IPS-NIHi11 (cell line): ENCODE measurements at regions not wholly inside any gene's neighbourhood (a gene's known extent, or its start where the extent isn't known, plus 50 kb on each side); places are given as distances from the start of the nearest gene placed in this dataset.

Experiments
- DNase-seq: peaks from one replicate; pipeline ENCODE4 v3.0.0; 2012; ENCODE audit warnings: mixed read lengths, low spot score

DNA sequence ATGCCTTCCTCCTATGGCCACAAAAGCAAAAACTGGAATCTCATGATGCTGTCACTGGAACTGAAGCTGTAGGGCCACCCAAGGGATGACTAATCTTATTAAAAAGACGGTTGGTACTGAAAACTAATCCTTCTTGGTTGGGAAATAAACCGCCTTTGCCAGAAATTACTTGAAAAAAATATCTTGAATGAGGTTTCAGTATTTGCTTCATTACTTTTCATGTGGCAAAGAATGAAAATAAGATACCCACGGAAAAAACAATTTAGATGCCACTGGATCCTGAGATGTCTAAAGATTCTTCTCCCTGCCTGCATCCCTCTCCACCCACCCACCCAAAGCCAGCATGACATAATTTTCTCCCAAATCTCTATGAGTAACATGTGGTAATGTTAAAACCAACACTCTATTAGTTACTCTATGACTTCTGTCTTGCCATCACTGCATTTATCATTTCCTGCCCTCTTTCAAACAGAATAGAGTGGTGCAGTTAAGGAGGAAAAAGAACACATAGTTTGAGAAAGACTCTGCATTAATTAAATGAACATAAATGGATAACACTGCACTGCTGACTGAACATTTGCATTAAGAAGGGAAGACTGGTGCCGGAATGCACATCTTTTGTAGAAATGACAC lies 111.8 kb upstream of the DPH6 start:
- DNase-seq, result no peak

- DNase-seq, result no peak
These were observed 118.0 kb upstream of the DPH6 start for GRCh38 chr15:35663956-35664355.

DNA sequence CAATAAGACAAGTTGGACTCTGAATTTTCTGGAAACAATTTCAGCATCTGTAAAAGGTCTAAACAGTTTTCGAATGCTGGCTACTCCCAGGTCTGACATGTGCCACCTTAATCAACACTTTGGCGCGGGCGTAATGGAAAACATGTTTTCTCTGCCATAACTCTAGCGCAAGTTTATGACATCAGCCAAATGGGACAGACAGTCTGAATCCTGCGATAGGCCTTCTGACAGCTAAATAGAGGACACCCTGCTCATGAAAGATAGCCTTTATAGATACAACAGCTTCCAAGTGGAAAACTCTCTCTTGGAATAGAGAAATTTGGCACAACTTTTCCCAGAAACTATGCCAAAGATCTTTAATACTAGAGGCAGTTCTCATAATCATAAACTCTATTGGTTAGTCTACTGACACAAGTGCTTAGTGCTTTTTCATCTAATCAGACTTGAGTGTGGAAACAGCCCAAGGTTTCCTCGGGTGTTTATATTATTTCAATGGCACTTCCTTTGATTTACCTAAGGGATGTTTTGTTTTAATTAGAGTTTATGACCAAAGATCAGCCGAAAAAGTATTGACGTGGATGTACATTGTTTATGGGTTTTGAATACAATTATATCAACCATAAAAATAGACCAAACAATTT lies 120.1 kb upstream of the DPH6 start:
- no peak for DNase-seq

DNA sequence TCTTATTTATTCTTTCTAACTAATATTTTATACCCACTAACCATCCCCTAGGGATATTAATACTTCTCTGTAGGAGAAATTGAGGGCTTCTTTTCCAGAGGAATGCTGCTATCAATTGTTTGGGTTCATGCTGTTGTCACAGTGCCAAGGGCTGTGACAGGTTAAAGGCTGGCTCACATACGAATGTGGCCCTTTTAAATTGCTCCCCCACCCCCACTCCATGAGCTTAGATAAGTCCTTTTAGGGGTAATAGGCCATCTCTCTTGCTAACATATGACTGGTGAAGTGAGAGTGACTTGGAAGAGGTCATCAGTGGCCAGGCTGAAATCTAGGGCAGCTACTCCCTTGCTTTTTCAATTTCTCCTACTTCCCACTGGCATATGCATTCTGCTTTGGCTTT lies 121.9 kb upstream of the DPH6 start:
- DNase-seq, result no peak

DNA sequence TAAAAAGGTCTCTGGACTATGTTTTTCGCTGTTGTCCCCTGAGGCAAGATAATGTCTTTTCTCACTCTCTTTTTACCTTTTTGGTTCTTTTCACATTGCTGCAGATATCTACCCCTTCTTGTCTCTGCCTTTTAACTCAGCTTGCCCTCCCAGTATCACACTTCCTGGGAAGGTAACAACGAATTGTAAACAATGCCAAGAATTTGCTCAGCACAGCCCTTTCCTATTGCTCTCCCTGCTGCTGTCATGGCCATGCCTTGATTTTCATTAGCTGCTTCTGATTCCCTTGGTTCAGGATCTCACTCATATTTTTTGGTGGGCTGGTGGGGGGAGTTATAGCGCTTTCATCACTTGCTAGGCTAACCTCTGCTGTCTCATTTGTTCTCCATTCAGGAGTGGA lies 123.1 kb upstream of the DPH6 start:
- peak; percentile 17 for DNase-seq

DNA sequence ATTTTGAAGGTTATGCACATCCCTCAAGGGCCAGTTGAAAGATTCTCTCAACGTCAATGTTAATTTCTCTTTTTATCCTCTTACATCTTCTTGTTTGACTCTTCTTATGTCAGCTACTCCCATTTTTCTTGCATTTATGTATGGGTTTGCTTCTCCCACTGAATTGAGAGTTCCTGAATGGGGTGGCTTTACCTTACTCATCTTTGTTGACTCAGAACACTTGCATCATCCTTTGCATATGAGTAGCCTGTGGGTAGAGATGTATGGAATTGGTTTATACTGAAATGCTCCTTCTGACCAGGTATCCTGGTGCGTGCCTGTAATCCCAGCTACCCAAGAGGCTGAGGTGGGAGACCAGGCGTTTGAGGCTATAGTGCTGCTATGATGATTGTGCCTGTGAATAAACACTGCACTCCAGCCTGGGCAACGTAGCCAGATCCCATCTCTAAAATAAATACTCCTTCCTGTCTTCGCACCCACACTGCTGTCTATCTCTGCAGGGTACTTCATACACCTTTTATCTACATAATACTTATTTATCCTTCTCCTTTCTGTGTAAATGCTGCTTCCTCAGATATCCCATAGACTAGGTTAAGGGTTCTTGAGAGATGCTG lies 123.6 kb upstream of the DPH6 start:
- DNase-seq, result no peak

DNA sequence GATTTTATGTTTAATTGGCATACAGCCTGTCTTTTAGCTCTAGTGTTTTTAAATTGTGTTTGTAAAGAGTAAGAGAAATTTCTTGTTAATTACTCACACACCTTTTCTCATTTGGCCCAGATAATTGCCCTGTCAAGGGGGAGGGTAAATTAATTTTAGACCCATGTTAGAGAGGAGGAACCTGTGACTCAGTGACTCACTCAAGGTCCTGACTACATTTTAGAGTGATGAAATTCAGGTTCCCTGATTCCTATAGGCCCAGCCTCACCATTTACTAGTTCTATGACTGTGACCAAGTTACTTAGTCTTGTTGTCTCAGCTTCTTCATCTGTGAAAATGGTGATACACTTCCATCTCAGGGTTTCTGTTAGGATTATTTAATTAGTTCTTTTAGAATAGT lies 125.2 kb upstream of the DPH6 start:
- DNase-seq, result no peak

DNA sequence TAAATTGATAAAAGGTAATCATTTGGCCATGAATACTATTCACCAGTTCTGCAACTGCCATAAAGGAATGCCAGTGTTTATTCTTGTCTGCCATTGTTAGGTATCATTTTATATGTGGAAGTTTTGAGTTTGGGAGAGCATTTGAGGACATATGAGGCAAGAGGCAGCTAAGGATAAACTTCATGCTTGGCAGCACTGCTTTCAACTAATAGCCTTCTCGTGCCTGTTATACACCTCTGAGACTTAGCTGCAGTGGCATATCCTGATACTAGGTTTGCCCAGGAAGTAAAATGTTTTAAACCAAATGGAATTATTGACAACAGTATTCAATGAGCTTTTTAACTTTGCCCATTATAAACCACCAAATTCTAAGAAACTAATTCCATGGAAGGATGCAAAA lies 126.0 kb upstream of the DPH6 start:
- DNase-seq, result no peak

GRCh38 chr15:35673093-35673684 lies 127.2 kb upstream of the DPH6 start:
- no peak for DNase-seq

DNA sequence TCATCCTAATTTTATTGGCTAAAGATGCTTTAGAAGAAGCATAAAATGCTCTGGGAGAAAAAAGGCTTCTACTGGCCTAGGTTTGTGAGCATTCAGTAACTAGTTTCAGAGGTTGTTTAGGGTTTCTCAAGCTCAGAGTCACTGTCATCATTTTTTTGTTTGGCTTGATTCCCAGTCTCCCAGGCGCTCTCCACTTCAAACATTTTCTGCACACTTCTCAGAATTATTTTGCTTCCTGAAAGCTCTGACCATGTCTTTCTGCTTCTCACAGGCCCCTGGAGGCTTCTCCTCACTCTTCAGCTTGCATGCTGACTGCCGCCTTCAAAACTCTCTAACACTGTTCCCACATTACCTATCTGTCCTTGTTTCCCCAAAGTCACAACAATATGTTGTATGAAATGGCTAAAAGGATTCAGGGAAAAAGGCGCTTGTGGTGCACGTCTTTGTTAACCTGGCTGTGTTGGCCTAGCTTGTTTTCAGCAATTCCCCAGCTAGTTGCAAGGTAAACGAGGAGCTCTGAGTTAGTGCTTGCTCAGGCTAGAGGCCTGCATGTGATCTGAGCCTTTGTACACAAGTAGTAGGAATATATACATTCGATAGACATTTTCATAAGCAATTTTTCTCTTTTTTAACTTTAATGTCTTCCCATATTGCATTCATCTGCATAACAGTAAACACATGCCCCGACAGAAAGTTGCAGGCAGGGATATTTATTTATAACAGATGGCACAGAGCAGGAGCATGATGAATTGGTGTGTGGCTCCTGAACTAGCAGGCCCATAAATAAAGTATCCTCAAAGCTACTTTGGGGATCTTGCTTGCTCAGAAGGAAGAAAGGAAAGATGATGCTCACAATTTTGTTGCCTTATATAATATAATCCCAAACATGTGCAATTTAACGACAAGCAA lies 129.2 kb upstream of the DPH6 start:
- DNase-seq, result no peak

GRCh38 chr15:35678774-35679173 lies 132.8 kb upstream of the DPH6 start:
- DNase-seq, result no peak

DNA sequence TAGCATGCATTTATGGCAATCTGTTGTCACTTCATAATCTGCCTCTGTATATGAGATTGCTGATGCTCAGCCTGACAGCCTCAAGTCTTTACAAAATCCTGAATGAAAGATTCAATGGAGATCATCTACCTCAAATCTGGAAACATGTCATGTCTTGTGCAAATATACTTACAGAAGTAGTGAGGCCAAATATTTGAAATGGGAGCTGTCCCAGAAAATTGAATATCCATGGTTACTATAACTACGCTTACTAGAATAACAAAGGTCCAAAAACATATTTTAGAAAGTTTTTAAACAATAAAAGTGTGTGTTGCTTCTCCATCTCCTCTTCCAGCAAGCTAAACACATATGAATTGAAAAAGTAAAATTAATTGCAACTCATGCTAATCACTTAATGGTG lies 133.2 kb upstream of the DPH6 start:
- DNase-seq, result no peak

- no peak for DNase-seq
These were observed 135.0 kb upstream of the DPH6 start for GRCh38 chr15:35680951-35681350.

DNA sequence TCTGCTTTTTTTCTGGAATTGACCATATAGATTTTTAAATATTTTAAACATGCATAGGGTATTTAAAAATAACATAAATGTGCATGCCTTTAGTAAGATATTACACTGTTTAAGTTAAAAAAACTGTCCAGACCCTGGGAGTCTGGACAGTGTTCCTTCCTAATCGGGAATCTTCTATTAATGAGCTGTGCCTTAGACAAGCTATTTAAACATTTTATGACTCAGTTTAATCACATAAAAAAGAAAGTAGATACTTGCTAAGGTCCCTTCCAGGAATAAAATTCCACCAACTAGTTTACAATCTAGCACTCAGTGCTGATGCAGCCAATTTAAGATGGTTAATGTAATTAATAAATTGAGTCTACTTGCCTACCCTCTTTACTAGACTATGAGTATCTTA lies 140.4 kb upstream of the DPH6 start:
- DNase-seq, result no peak

- no peak for DNase-seq
These were observed 143.3 kb upstream of the DPH6 start for GRCh38 chr15:35689266-35689665.

- DNase-seq, result no peak
These were observed 144.1 kb upstream of the DPH6 start for GRCh38 chr15:35690089-35690488.

DNA sequence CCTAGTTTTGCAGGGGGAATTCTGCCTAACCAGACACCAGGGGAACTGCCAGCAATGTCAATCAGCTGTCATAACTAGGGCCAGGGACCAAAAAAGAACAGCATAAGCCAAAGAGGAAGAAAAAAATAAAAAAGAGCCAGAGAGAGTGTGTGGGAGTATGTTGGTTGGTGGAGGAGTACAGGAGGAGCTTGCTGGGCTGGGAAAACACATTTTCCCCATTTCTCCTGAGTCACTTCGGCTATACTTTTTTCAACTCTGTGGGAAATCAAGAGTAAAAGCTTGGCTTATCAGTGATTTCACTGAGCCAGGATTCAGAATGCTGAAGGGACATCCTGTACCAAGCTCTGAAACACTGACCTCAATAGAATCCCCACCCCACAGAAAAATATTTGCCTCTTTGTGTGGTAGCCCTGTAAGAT lies 144.7 kb upstream of the DPH6 start:
- DNase-seq, result no peak

DNA sequence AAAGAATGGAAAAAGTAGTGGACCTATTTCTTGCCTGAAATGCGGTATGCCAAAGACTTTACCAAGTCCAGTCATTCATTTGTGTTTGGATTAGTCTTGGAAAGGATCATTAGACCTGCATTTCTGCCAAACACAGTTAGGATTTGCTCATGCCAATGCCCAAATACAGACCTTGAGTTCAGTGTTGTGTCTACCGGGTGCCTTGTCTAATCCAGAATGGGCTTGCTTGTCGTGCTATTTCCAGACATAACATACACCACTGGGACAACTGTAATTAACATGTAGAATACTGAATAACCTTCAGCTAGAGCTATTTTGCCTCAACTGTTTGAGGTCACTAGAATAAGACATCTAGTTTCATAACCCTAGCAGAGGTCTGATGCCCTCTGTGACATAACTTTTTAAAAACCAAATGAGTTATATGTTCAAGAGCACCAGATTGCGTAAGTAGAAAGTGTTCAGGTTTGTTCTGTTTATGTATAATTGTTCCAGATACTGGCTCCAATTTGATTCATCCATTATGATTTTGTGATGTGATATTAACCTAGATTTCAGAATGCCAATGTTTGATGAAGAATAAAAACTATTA lies 145.3 kb upstream of the DPH6 start:
- DNase-seq, result no peak

DNA sequence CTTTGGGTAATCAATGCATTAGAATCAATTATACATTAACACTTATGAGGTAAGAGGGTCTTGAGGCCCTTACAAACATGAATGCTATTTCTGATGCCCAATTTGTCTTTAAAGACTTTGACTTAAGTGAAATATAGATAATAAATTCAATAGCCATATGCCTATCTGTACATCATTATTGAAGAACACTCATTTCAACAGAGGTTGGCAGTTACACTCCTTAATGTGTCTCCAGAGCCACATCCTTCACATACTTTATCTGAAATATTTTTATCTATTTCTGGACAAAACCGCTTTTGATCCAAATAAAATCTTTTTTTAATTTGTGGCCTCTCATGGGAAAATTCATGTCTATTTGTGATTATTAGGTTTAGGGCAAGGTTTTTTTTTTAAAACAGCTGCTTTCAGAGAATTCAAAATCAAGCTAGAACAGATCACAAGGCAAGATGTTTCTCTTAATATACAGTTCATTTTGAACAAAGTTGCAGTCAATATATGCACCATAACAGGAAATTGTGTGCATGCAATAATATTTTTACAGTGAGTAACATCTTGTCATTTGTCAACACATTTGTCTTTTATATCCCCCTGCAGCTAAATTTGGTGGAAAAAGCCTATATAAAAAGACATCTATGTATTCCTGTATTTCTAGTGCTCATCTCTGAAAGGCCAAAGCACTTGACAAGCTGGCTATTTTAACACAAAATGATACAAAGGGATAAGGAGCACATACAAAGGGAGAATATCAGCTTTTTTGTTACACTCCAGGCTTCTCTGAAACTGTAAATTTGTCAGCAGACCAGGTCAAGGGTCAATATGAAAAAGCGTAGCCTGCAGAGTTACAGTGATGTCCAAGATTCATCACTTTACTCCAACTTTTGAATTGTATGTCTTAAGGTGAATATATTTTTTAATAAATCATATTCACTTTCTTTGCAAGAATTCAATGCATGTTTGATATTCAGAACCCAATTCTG lies 146.2 kb upstream of the DPH6 start:
- DNase-seq, result no peak

GRCh38 chr15:35693286-35693685 lies 147.3 kb upstream of the DPH6 start:
- DNase-seq, result no peak

GRCh38 chr15:35693886-35694285 lies 147.9 kb upstream of the DPH6 start:
- no peak for DNase-seq
